G401 (cell line): ENCODE measurements at regions not wholly inside any gene's neighbourhood (a gene's known extent, or its start where the extent isn't known, plus 50 kb on each side); places are given as distances from the start of the nearest gene placed in this dataset.

ENCODE experiments used
- DNase-seq: peaks from one replicate; pipeline ENCODE4 v3.0.0-alpha.2; 2015; ENCODE audit warnings: low spot score
- in situ Hi-C: cut with HindIII; loops from 2 replicates; pipeline ENCODE4 v1.10.0; 2016; ENCODE audit warnings: low sequenced_read_pairs, mixed read lengths

DNA sequence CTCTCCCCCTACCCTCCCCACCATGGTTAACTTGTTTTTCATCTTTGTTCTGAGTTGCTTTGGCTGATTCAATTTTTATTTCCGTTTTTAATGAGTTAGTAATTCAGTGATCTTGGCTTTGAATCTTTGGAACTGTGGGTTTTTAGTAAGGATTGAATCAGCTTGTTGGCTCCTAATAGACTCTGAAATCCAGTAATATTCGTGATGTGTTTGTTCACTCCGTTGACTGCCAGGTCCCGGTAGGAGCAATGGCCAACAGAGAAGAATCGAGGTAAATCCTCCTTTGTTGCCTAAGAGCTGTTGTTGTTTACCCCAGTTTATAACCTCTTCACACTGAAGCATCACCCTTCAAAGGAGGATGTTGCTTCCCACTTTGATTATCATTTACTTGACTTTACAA, 92.7 kb downstream of the PCSK1 start:
- no peak for DNase-seq
- in situ Hi-C loops: no loop called here

DNA sequence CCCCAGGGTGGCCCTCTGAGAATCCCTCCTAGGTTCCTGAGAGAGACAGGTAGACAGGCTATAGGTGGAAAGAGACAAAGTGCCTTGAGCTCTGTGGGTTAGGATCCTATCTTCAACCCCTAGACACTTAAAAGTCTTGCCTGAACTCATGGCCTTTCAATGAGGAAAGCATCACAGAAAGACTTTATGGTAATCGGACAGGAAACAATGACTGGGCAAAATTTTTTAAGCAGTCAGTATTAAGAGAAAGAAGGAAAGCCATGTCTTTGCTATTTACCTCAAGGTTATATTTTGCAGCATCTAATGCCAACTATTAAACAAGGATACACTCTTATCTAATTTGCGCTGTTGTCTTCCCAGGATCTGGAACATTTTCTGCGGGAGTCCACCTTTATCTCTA, 93.2 kb downstream of the PCSK1 start:
- in situ Hi-C loops: no loop called here

DNA sequence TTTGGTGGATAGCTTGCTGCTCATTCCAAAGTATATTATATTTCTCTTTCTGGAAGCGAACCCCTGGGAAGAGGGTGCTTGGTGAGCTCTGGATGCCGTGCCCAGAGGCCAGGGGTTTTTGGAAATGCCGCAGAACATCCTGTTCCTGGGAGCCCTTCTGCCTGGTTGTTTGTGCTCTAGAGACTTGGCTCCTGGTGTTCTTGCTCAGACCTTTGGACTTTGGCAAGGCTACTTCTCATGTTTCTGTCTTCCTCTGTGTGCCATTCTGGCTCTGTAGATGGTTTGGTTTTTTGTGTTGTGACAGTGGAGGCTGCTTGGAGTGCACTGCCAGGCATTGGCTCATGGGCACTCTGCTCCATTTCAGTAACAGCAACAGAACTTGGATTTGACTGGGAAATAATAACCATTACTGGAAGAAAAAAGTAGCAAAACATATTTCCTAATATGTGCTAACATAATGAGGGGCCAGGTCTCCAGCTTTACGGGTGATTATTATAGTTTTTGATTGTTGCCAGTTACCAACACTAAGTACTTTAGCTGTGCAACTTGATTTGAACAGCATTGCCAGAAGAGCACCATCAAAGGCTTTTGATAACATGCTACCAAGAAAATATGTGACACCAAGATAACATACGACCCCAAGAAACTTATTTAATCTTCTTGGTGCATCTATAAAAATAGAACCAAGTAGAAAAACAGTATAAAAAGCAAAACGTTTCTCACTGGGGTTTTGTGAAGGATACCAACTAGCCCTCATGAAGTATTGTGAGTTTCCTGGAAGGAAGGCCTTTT, 94.2 kb downstream of the PCSK1 start:
- in situ Hi-C loops: no loop called here
- DNase-seq: peak; percentile 13

More for the DNA sequence above, 93.2 kb downstream of the PCSK1 start:
- DNase-seq: no peak

DNA sequence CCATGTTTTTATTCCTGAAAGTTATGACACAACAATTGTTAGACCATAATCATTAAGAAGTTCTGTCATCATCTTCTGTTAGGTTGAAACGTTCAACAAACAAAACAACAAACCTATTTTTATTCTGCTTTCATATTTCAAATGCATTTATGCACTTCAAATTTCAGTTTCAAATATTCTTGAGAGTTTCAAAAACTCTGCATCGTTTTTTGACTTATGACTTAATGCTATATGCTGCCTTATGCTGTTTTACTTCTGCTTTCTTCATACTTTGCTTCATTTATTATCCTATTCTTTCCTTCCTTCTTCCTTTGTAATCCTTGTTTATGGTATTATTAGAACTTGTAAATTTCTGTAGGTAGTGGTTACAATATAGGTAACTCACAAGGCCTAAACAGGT, 95.0 kb downstream of the PCSK1 start:
- no peak for DNase-seq
- in situ Hi-C loops: no loop called here

DNA sequence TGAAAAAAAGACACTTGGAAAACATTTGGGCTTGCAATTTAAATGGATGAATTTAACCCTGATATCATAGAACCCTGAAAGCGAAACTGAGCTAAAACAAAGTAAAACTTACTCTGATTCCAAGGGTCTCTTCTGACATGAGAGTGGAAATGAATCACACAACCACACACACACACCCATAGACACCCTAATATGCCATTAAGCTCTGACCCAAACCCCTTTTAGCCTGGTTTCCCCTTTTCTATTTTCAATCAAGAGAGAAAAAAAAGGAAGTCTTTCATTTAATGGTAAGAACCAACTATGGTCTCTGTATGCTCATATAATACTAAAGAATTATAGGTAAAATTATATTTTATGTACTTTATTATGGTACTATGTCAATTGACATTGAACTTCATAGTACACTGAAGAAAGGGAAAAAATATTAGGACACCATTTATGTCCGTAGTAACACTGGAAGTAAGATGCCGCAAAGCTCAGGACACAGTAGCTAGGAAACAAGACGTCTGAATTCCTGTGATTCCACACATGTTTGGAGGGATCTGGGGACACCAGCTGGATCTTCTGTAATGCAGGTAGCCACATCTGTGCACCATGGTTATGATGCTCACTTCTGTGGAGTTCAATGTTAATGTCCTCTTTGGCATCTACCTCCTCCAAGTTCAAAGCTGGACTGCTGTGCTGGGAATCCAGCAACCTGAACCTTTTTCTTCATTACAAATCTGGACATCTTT, 95.8 kb downstream of the PCSK1 start:
- in situ Hi-C loops: no loop called here
- DNase-seq: no peak

DNA sequence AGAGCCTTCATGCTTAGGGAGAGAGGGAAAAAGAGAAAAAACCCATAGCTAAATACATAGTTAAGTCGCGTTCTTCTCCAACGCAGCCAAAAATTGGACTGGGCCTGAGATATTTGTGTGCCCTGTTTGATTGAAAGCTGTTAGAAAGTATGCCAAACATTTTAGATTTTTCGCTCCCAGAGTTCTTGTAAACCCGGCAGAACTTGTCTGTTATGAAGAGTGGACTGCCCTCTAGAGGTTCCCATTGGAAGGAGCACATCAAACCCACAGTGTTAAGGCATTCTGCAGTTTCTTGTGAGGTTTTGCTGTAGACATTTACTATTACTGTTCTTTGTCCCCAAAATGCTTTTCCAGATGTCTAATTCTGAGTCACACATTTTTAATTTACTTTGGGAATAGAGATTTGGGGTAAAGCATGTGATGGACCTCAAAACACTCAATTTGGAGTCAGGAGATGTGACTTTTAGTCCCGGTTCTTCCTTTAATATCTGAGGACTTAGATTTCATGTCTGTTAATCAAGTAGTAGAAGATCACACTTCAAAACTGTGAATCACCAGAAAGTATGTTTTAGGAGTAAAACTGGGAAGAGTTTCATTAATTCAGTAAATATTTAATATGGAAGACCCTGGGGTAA, 96.6 kb downstream of the PCSK1 start:
- in situ Hi-C loops: no loop called here
- DNase-seq: peak; percentile 90

DNA sequence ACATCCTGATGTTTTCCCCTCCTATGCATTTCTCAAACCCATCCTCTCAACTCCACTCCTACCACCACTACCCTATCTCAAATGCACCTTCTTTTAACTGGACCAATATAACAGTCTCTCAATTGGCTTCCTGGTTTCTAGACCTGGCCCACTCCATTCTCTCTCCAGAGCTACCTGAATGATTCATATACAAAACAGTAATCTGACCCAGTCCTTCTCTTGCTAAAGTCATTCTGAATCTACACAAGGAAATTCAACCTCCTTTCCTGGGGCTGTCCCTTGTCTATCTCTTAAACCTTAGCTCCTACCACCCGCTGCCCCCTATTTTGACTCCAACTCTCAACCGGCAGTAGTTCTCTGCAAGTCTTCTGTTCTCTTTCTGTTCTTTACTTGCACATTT, 97.2 kb downstream of the PCSK1 start:
- in situ Hi-C loops: no loop called here
- no peak for DNase-seq

DNA sequence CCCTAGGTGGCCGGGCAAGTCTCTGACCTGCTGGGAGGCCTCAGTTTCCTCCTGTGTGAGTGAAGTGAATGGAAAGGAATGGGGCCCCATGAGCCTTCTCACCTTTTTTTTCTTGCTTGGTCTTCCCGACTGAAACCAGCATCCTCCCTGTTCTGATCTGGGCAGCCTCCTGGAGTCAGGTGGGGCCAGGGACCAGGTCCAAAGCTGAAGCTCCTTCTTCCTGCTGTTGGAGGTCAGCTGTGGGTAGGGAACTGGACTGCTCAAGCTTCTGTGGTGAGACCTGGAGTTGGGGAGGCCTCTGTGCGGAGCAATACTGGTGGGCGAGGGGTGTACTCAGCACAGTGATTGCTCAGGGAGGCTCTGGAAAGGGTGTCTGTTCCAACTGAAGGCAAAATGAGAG, 99.7 kb downstream of the PCSK1 start:
- DNase-seq: peak; percentile 58
- in situ Hi-C loops: no loop called here

DNA sequence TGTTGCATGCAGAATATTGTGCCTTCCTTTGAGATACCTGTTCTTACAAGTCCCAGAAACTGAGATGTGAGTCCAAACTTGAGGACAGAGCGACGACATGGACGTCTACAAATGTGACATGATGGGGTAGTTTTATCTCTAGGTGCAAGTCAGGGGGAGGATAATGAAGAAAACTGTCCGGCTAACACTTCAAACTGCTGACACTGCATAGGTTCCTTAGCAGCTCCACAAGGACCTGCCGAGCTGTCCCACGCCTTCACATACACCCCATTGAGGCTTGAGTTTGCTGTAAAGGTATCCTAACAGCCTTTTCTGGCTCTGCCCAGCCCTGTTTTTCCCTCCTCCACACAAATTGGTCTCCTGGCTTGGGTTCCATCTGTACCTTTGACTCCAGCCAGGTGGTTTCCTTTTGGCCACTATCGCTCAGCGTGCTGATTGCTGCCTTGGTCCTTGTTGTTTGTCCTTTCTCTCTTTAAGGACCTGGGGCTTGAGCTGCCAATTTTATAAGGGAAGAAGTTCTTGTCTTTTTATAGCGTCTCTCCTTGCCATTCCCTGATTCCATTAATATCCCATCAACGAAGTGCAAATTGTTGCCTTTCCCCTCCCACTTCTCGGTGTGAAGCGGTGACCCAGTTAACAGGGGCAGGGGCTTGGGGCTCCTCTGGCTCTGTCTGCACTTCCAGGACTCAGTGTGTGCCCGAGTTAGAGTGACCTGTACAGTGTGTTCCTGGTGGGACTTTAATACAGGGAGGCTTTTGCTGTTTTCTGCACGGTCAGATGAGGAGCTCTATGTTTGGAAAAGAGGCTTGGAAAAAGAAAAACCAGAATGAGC, 100.3 kb downstream of the PCSK1 start:
- in situ Hi-C loops: no loop called here
- peak; percentile 85 for DNase-seq

DNA sequence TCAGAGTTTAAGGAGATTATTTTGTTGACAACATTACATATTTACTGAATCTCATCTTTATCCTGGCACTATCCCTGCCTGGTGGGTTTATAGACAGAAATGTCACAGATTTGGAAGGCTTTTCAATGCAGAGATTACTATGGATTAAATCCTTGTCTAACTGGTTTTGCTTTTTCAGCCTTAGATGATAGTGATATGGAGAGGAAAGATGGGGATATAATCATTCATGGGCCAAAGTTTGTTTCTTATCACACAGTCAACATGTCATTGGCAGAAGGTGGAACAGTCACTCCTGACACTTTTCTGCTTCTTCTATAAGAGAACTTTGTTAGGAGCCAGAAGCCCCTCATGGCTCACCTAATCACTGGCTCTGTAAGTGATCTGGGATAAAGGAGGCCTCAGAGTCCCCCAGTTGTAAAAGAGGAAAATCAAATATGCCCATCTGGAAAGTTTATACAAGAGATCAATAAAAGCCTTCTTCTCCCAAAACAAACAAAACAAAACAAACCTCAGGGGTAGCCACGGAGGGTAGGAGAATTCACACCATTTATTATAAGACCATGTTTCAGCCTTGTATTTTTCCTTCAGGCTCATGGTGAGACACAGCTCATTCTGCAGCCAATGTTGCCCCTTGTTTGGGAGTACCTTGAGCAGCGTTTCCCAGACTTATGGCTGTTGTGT, 101.2 kb downstream of the PCSK1 start:
- DNase-seq: no peak
- in situ Hi-C loops: no loop called here

DNA sequence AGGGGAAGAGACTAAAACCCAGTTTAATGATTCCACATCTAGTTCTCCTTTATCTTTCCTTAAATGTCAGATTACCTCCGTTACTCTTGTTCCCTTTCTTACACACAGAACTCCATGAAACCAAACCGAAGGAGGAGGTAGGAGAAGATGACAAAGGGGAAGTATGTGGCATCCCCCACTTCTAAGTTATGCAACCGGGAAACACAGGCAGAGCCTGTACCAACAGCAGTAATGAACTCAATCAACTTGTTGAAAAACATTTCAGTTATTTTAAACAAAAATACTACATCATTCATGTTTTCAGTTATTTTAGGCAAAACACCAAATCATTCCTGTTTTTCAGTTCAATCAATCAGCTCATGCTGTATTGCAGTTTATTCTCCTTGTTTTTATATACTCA, 101.8 kb downstream of the PCSK1 start:
- DNase-seq: no peak
- in situ Hi-C loops: no loop called here

DNA sequence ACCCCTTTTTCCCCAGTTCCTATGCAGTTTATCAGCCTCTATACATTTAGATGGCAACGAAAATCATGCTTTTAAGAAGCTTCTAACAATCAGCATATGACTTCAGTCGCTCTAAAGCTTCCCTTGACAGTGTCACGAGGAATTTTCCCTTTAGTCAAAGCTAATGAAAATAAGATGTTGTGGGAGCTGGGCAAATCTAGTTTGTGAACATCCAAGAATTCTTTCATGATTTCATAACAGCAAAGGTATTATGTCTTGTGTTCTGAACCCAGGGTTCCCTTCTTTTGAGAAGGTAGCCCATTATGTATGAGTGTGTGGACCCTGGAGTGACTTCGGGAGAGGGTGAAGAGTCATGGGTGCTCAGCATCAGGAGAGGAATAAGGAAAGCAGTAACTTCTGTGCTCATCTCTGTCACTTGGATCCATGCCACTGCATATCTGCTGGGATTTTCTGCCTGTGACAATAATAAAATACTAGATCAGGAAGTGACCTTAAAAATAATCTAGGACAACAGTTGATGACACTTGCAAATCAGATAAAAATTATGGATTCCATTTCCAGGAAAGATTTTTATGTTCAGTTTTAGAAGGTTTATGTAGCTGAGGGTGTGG, 102.4 kb downstream of the PCSK1 start:
- DNase-seq: no peak
- in situ Hi-C loops: no loop called here

DNA sequence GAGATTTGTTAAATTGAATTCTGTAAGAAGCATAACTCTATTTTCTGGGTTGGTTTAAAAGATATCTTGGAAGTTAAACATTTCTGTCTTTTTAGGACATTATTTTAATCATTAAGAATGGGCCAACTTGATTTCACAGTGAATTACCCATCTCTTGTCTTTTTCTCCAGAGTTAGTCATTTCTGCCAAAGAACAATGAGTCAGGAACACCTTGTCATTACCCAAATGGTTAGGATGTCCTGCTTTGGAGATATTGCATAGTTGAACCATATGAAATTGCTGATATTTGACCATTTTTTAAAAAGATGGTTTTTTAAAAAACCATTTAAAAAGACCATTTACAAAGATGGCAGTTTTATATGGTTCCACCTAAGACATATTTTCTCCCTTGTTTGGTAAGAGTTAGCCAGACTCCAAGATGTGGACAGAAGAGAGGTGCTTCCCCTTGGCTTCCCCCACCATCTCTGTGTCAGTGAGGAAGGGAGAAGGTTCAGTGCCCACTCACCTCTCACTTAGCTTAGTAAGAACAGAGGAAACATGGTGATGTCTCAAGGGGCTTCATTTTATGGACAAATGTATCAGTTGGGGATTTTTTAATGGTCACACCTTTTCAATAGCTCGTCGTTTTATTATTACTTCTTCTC, 103.0 kb downstream of the PCSK1 start:
- DNase-seq: no peak
- in situ Hi-C loops: no loop called here

DNA sequence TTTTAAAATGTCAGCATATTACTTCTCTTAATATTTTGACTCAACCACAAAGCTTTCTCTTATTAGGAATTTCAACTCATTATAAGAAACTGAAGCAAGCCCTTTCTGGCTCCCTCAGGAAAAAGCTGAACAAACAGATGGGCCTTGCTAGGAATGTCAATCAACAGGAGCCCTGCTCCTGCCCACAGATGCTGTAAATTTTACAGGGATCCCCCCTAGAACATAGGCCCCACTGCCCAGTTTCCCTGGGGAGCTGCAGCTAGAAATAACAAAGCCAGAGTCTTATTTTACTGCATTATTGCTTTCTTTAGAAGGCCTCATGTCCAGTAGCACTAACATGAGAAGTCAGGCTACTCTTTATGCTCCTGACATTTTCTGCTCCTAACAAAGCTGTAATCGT, 103.8 kb downstream of the PCSK1 start:
- in situ Hi-C loops: no loop called here
- no peak for DNase-seq

DNA sequence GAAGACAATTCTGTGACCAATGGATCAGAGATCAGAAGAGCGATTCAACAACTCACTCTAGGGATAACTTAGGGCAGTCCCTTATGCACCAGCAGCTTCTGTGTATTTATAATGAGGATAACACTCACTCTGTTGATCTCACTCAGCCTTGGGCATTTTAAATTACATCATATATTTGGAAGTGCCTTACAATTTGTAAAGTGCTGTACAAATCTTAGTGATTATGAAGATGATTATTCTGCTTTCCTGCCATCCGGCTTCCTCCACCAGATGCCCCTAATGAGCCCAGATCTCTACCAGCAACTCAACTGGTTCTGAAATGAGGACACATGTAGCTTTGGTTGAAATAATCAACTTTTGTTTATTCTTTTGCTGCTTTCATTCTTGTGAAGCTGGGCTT, 105.3 kb downstream of the PCSK1 start:
- DNase-seq: no peak
- in situ Hi-C loops: no loop called here

DNA sequence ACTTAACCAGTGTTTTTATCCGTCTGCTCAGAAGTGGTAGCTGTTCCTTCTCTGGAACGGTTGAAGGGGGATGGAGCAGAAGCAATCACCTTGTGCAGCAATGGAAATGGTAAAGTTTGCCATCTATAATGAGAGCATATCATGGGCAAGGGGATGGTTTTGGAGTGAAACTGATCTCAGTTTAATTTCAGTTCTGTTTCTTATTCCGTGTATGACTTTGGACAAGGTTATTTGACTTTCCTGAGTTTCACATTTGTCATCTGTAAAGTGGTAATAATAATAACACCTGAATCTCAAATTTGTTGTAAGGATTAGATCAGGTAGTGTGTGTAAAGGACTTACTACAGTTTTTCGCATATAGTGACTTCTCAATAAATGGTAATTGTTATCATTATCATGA, 106.1 kb downstream of the PCSK1 start:
- DNase-seq: no peak
- in situ Hi-C loops: no loop called here

DNA sequence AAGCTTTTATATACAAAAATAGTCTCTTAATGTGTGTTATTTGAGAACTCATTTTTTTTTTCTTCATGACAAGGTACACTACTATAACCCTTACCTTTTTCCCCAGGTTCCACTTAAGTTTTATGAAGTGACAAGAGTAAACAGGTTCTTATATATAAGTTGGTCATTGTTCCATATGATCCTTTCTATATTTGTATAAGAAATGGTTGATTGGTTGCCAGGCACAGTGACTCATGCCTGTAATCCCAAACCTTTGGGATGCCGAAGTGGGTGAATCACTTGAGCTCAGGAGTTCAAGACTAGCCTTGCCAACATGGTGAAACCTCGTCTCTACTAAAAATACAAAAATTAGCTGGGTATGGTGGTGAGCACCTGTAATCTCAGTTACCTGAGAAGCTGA, 108.3 kb downstream of the PCSK1 start:
- DNase-seq: no peak
- in situ Hi-C loops: no loop called here

DNA sequence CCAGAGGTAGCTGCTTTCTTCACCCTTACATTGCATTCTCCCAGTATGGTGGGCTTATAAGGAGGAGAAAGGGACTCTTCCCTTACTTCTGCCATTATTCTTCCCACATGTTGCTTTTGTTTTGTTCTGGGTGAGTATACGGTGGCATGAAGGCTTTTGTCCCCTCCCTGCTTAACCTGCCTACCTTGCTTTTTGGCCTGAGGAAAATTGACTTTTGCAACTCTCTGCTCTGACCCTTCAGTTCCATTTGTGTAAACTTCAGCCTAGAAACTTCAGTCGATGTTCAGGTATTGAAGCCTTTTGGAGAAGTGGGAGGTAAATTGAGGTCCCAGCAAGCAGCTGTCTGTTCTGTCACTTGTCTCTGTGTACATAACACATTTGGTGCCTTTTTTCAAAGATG, 110.2 kb downstream of the PCSK1 start:
- no peak for DNase-seq
- in situ Hi-C loops: no loop called here
